Caki2 (cell line): ENCODE measurements at regions not wholly inside any gene's neighbourhood (a gene's known extent, or its start where the extent isn't known, plus 50 kb on each side); places are given as distances from the start of the nearest gene placed in this dataset.

ENCODE experiments used
- DNase-seq: peaks from one replicate; pipeline ENCODE4 v3.0.0-alpha.2; 2015; ENCODE audit warnings: low read depth
- in situ Hi-C: cut with HindIII; loops from 2 replicates; pipeline ENCODE4 v1.10.0; 2016; ENCODE audit warnings: low sequenced_read_pairs, low pct_unique_long_range_greater_than_20kb, mixed read lengths

- no peak for DNase-seq
- in situ Hi-C loops = no loop called here
Measured at GRCh38 chr21:43298546-43299440, 128.1 kb downstream of the SIK1 start.

DNA sequence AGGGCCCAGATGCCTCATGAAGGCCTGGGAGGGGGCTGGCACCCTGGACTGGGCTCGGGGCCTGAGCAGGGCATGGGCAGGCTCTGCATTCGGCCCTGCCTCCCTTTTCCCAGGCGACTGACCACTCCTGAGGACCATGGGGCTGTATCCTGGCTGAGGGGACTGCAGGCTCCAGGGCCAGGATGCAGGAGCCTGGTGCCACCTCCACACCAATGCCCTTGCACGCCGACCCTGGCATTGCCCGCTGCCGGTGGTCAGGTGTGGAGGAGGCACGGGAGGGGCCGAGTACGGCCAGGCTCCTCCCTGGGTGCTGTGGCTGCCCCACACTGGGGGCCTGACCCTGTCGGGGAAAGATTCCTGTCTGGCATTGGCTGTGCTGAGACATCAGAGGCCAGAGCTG, 128.9 kb downstream of the SIK1 start:
- no peak for DNase-seq
- in situ Hi-C loops = no loop called here

- in situ Hi-C loops = no loop called here
- no peak for DNase-seq
Measured at GRCh38 chr21:43297391-43297981, 128.7 kb downstream of the CRYAA start.

- no peak for DNase-seq
- in situ Hi-C loops = no loop called here
Measured at GRCh38 chr21:43295066-43295958, 126.5 kb downstream of the CRYAA start.

DNA sequence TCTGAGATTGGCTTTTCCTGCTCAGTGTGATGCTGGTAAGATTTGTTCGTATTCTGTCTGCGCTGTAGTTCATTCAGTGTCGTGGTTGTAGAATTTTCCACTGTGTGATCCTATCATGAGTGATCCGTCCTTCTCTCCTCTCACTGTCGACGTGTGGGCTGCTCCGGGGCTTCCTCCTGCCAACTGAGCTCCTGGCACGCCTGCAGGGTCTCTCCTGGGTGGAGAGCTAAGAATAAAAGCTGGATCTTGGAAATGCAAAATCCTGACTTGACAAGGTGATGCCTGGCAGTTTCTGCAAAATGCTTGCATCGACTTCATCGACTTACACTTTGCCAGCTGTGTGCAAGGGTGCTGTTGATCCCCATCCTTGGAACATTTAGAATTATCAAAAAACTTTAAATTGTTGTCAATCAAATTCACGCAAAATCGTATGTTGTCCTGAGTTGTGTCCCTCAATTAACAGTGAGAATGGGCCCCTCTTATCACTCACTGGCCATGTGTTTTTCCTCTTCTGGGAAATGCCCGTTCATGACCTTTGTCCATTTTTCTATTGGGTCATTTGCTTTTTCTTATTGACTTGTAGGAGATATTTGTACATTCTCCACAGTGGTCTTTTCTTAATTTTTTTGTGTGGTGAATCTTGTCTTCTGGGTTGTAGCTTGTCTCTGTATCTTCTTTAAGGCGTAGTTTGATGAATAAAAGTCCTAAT, 125.5 kb downstream of the CRYAA start:
- DNase-seq = no peak
- in situ Hi-C loops = no loop called here

GRCh38 chr21:43292866-43293142, 124.0 kb downstream of the CRYAA start:
- in situ Hi-C loops = no loop called here
- DNase-seq = no peak

GRCh38 chr21:43292041-43292865, 123.4 kb downstream of the CRYAA start:
- in situ Hi-C loops = no loop called here
- no peak for DNase-seq

GRCh38 chr21:43291347-43291950, 122.6 kb downstream of the CRYAA start:
- no peak for DNase-seq
- in situ Hi-C loops = no loop called here

DNA sequence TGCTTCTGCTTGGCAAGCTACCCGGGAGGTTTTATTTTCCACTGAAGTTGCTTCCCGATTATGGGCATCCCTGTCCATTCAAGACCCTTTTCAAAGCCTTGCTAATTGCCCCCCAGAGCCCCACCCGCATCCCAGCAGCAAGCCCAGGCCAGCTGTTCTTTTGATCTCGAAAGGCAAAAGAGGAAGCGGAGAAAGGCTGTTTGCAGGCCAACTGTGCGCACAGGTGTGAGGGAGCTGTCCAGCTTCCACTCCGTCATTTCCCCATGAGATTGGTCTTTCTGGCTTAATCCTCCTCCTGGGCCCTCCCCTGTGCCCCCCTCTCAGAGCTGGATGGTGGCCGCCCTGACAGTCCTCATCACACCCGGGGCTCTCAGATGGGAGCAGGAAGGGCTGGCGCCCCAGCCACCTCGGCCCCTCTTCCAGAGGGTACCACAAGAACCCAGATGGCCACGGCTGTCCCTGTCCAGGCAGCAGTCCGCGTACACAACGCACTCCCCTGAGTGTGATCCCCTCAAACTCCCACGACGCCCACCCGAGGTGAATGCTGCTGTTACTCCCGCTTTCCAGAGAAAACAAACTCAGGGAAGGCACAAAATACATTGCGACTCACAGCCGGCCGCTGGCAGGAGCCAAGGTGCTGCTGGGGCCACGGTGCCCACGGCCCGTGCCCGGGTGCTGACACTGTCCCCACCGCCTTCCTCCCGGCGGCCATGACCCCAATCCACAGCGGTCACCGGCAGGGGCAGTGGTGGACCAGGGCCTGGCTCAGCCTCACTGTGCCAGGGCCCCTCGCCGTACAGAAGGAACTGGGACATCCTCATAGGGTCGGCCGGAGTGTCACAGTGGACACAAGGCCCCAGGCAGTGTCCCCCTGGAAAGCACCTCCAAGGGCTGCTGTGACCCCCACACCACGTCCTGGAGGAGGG, 121.9 kb downstream of the CRYAA start:
- no peak for DNase-seq
- in situ Hi-C loops = no loop called here

- no peak for DNase-seq
- in situ Hi-C loops = no loop called here
Measured at GRCh38 chr21:43289966-43290365, 121.2 kb downstream of the CRYAA start.

DNA sequence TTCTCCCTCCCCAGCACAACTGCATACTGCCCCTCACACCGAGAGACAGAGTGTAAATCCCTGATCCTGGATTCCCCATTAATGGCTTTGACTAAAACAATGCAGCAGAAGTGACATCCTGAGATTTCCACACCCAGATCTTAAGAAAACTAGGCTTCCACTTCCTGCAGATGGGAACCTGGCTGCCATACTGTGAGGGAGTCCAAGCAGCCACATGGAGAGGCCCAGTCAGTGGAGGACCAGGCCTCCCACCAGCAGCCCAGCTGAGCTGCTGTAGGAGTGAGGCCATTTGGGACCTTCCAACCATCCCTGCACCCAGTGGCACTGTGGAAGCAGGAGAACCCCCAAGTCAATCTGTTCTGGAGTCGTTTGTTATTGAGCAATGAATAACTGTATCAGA, 120.6 kb downstream of the CRYAA start:
- in situ Hi-C loops = no loop called here
- no peak for DNase-seq

- in situ Hi-C loops = no loop called here
- DNase-seq = no peak
Measured at GRCh38 chr21:43287795-43288755, 119.3 kb downstream of the CRYAA start.

GRCh38 chr21:43287111-43287760, 118.4 kb downstream of the CRYAA start:
- in situ Hi-C loops = no loop called here
- DNase-seq = no peak

DNA sequence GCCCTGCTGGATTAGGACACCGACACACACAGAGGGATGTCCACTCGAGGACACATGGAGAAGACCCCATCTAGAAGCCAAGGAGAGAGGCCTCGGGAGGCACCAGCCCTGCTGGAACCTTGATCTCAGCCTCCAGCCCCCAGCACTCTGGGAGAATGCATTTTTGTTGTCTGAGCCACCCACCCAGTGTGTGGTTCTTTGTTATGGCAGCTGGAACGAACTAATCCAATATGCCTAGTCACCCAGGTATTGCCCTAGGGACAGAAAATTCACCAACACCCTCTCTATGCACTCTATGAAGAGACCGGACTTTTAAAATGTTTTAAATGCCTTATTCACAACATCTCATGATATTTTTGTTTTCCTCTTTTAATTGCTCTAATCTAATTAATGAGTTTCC, 117.4 kb downstream of the CRYAA start:
- no peak for DNase-seq
- in situ Hi-C loops = no loop called here

GRCh38 chr21:43284700-43285099, 115.9 kb downstream of the CRYAA start:
- in situ Hi-C loops = no loop called here
- no peak for DNase-seq
